ENCODE measurements at regions not wholly inside any gene's neighbourhood (a gene's known extent, or its start where the extent isn't known, plus 50 kb on each side); places are given as distances from the start of the nearest gene placed in this dataset.

DNA sequence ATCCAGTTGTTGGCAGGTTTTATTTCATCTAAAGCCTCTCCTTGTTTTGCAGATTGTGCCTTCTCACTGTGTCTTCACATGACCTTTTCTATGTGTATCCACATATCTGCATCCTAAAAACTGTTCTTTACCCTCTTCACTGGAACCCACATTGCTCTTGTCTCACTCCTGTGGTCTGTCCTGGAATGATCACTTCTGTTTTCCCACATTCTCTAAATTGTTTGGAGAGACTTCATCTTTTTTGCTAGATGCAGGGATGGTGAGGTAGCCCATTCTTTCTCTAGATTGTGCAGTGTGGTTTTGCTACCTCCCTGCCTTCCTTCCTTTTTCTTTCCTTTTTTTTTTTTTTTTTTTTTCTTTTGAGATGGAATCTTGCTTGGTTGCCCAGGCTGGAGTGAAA, 608.6 kb upstream of the MIR17HG start:
- Histone ChIP-seq H3K36me3 (ENCODE audit: insufficient read depth, low read length) (no peaks in the 10 kb centered on the region), H3K4me1 (ENCODE audit: insufficient read depth, low read length) (no peaks in the 10 kb centered on the region)

DNA sequence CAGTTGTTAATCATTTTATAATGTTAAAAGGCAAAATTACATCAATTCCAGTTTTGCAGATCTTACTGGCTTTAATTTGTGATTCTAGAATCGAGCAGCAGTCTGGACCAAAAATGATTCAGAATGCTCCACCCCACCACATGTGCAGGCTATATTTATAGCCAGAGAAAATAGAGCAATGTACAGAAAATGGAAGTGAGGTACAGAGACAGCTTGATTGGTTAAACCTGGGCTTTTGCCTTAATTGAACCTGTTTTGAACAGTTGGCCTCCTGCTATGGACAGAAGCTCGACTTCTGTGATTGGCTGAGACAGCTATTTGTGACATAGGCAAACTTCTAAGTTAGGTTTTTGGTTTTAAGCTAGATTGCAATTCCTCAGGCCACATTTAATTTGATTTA, 607.4 kb upstream of the MIR17HG start:
- H3K9me3 ChIP-seq (ENCODE audit: control insufficient read depth, insufficient read depth, low read length), result no peaks in the 10 kb centered on the region
- no peaks in the 10 kb centered on the region for H3K36me3 ChIP-seq (ENCODE audit: insufficient read depth, low read length)
- no peaks in the 10 kb centered on the region for H3K4me1 ChIP-seq (ENCODE audit: insufficient read depth, low read length)
- H3K9ac ChIP-seq (ENCODE audit: low read depth, low read length), result no peak overlapping the region

More for the DNA sequence above, 608.6 kb upstream of the MIR17HG start:
- Histone ChIP-seq H3K9ac (ENCODE audit: low read depth, low read length) (no peak overlapping the region), H3K9me3 (ENCODE audit: control insufficient read depth, insufficient read depth, low read length) (no peaks in the 10 kb centered on the region)

DNA sequence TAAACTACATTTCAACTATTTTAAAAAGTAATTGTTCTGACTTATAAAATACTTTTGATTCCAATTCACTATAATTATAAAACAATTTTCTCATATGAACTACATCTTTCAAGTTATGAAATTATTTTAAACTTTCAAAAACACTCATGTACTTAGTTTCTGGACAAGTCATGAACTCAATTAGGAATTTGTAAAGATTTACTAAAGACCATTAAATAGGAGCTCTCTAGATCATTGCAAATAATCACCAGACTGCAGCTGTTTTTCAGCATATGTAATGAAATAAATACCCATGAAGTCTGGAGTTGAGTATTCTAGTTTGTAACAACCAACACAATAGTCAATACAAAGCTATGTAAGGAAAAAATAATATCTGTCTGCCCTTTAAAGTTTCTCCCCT, 605.1 kb upstream of the MIR17HG start:
- H3K9me3 ChIP-seq (ENCODE audit: control insufficient read depth, insufficient read depth, low read length), result no peaks in the 10 kb centered on the region
- no peak overlapping the region for H3K9ac ChIP-seq (ENCODE audit: low read depth, low read length)
- H3K4me1 ChIP-seq (ENCODE audit: insufficient read depth, low read length), result peaks cover 5% of the 10 kb centered on the region

DNA sequence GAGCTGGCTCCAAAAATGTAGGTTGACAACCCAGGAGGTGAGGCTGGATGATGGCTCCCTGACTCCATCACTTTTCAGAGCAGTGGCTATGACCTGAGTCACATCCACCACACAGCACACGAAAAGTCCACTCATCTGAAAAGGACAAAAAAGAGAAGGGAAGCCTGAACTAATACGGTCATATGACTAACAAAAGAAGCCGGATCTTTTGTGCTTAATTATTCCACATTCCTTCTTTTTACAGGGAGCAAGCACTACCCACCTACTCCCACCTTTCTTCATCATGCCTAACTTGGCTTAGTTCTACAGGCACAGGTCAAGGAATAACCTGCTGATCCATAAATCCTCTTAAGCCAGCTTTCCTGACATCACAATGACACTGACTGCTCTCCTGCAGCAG, 601.3 kb upstream of the MIR17HG start:
- no peaks in the 10 kb centered on the region for H3K9me3 ChIP-seq (ENCODE audit: control insufficient read depth, insufficient read depth, low read length)
- peaks cover 5% of the 10 kb centered on the region for H3K4me1 ChIP-seq (ENCODE audit: insufficient read depth, low read length)
- H3K9ac ChIP-seq (ENCODE audit: low read depth, low read length), result no peak overlapping the region
- H3K36me3 ChIP-seq (ENCODE audit: insufficient read depth, low read length), result no peaks in the 10 kb centered on the region

More for the DNA sequence above, 605.1 kb upstream of the MIR17HG start:
- no peaks in the 10 kb centered on the region for H3K36me3 ChIP-seq (ENCODE audit: insufficient read depth, low read length)

DNA sequence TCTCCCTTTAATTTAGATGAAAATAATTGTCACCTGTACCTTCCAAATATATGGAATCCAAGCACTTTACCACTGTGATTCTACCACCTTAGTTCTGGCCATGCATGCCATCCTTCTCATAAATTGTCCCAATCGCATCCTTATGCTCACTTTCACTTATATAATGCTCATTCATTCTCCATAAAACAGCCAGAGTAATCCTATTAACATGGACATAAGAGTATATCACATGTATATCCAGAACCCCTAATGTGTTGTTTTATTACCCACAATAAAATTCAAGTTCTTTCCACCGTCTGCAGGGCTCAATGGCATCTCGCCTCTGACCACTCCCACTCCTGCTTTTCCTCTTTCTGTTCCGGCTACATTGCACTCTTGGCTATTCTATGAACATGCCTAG, 597.5 kb upstream of the MIR17HG start:
- H3K36me3 ChIP-seq (ENCODE audit: insufficient read depth, low read length), result no peaks in the 10 kb centered on the region
- peaks cover 5% of the 10 kb centered on the region for H3K4me1 ChIP-seq (ENCODE audit: insufficient read depth, low read length)
- no peak overlapping the region for H3K9ac ChIP-seq (ENCODE audit: low read depth, low read length)
- no peaks in the 10 kb centered on the region for H3K9me3 ChIP-seq (ENCODE audit: control insufficient read depth, insufficient read depth, low read length)

DNA sequence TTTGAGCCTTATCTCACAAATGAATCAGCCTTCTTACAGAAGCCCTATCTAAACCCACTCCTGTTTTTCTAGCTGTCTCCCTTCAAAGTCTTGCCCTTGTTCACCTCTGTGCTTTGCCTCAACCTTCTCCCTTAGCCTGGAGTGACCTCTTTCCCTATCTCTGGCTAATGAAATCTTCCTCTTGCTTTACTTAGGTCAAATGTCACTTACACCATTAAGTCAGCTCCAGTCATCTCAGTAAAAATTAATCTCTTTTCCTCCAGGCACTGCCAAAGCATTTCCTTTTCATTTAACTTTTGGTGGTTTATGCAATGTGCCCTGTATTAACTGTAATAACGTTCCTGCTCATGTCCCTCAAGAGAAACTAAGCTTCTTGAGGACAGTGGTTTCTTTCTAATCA, 596.5 kb upstream of the MIR17HG start:
- Histone ChIP-seq H3K9ac (ENCODE audit: low read depth, low read length) (no peak overlapping the region), H3K4me1 (ENCODE audit: insufficient read depth, low read length) (peaks cover 5% of the 10 kb centered on the region), H3K9me3 (ENCODE audit: control insufficient read depth, insufficient read depth, low read length) (no peaks in the 10 kb centered on the region), H3K36me3 (ENCODE audit: insufficient read depth, low read length) (no peaks in the 10 kb centered on the region)

DNA sequence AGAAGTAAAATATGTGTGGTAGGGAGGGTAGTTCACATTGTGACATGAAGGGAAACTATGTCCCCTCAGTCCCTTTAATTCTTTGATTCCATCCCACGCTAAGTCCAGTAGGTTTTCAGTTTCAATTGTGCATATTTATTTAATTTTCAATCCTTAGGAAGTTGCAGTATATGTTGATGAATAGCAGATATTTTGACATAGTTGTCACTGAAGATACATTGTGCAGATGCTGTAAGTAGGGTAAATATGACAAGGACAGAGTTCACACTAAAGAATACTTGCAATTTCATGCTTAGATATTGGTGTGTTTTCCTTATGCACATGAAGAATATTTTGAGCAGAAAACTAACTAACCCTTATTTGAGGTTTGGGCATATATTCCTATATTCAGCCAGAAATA, 595.4 kb upstream of the MIR17HG start:
- H3K9me3 ChIP-seq (ENCODE audit: control insufficient read depth, insufficient read depth, low read length), result no peaks in the 10 kb centered on the region
- H3K36me3 ChIP-seq (ENCODE audit: insufficient read depth, low read length), result no peaks in the 10 kb centered on the region
- no peak overlapping the region for H3K9ac ChIP-seq (ENCODE audit: low read depth, low read length)
- H3K4me1 ChIP-seq (ENCODE audit: insufficient read depth, low read length), result no peaks in the 10 kb centered on the region; the same call in 1 of the 2 replicates

DNA sequence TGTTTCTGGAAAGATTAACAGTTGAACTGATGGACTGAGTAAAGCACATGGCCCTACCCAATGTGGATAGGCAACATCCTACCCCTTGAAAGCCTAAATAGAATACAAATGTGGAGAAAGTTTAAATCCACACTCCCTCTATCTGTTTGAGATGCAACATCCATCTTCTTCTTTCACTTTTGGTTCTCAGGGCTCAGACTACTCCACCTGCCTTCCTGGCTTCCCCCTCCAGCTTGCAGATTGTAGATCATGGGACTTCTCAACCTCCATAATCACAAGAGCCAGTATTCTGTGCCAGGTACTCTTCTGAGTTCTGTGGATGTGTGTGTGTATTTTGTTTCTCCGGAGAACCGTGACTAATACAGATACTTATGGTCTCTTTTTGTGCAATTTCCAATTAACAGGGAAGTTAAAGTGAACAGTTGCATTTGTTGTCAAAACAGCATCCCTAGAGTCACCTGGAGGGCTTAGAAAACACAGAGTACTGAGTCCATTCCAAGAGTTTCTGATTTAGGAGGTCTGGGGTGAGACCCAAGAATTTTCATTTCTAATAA, 590.3 kb upstream of the MIR17HG start:
- Histone ChIP-seq H3K36me3 (ENCODE audit: insufficient read depth, low read length) (no peaks in the 10 kb centered on the region), H3K9me3 (ENCODE audit: control insufficient read depth, insufficient read depth, low read length) (no peaks in the 10 kb centered on the region), H3K4me1 (ENCODE audit: insufficient read depth, low read length) (no peaks in the 10 kb centered on the region), H3K9ac (ENCODE audit: low read depth, low read length) (no peak overlapping the region)

DNA sequence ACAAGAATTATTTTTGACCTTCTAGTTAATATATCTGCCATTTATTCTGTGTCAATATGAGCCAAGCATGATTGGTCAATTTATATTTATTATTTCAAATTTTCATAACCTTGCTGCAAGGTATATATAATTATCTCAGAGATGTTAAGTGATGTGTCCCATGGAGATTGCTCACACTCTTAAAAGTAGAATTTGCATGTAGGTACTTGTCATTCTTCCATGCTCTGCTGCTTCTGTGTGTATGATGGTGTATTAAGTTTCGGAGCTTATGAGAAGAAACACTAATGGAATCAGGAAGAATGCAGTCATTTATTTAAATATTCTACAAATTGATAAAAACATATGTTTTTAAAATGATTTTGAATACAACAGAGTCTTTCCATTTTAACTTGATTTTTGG, 586.8 kb upstream of the MIR17HG start:
- no peaks in the 10 kb centered on the region for H3K36me3 ChIP-seq (ENCODE audit: insufficient read depth, low read length)
- no peaks in the 10 kb centered on the region for H3K4me1 ChIP-seq (ENCODE audit: insufficient read depth, low read length)
- H3K9ac ChIP-seq (ENCODE audit: low read depth, low read length), result no peak overlapping the region
- no peaks in the 10 kb centered on the region for H3K9me3 ChIP-seq (ENCODE audit: control insufficient read depth, insufficient read depth, low read length)

DNA sequence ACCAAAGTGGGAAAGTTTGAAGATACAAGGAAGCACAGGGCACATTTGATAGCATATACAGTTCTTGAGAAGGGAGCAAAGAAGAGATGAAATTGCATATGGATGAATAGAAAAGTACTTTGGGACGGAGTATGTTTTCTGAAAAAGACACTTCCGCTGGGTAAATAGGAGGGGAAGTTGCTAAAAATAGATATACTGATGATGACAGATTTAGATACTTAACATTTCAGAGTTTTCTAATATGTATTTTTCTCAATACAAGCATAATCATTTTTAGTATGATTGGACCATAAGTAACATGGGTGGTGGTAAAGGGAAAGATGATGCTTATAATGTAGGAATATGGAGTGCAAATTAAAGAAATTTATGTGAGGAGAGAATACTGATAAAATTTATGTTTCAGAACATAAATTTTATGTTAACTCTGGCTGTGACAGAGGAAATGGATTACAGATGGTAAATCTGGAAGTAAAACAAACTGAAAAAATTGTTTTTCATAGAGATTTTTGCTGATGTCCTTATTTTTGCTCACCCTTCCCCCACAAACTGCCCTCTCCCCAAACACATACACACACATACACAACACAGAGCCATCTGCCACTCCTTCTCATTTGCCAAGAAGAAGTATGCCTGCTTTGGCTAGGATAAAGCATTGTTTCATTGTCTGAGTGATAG, 583.9 kb upstream of the MIR17HG start:
- no peaks in the 10 kb centered on the region for H3K4me1 ChIP-seq (ENCODE audit: insufficient read depth, low read length)
- no peak overlapping the region for H3K9ac ChIP-seq (ENCODE audit: low read depth, low read length)
- H3K36me3 ChIP-seq (ENCODE audit: insufficient read depth, low read length), result no peaks in the 10 kb centered on the region
- no peaks in the 10 kb centered on the region for H3K9me3 ChIP-seq (ENCODE audit: control insufficient read depth, insufficient read depth, low read length)

DNA sequence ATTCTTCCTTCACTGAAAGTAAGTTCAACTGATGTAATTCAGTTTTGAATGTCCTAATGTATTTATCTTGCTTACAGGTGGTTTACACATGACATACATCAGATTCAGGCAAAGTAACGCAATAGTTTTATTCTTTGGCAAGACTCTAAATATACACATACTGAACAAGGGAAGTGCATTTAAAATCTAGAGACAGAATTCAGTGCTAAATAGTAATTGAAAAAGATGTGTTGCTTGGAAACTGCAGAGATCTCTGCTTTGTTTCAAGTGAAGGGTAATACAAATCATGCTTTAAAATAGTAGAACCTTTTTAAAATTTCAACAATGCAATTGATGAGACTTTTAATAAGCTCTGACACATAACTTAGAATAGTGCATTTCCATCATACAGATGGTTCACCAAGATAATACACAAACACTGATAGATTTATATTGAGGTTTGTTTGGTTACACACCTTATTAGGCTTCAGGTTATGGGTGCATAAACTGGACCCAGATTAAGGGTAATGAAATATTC, 581.0 kb upstream of the MIR17HG start:
- H3K36me3 ChIP-seq (ENCODE audit: insufficient read depth, low read length), result no peaks in the 10 kb centered on the region
- no peaks in the 10 kb centered on the region; the same call in 1 of the 2 replicates for H3K4me1 ChIP-seq (ENCODE audit: insufficient read depth, low read length)
- no peak overlapping the region for H3K9ac ChIP-seq (ENCODE audit: low read depth, low read length)
- H3K9me3 ChIP-seq (ENCODE audit: control insufficient read depth, insufficient read depth, low read length), result no peaks in the 10 kb centered on the region

DNA sequence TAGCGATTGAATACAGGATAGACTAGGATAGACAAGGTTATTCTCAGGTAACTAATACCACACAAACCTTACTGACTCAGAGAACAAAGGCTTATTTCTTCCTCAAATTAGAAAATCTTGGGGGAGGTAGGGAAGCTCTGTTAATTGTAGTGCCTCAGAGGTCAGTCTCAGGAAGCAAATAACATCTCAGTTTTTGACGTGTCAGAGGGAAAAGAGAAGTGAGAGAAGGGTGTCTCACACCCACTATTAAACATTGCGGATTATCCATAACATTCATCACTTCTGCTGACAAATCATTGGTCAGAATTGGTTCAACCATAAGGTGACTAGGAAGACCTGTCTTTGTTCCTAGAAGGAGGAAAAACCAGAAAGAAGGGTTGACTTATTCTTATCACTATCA, 579.4 kb upstream of the MIR17HG start:
- H3K9me3 ChIP-seq (ENCODE audit: control insufficient read depth, insufficient read depth, low read length), result no peaks in the 10 kb centered on the region
- H3K36me3 ChIP-seq (ENCODE audit: insufficient read depth, low read length), result no peaks in the 10 kb centered on the region
- no peaks in the 10 kb centered on the region; the same call in 1 of the 2 replicates for H3K4me1 ChIP-seq (ENCODE audit: insufficient read depth, low read length)
- no peak overlapping the region for H3K9ac ChIP-seq (ENCODE audit: low read depth, low read length)

DNA sequence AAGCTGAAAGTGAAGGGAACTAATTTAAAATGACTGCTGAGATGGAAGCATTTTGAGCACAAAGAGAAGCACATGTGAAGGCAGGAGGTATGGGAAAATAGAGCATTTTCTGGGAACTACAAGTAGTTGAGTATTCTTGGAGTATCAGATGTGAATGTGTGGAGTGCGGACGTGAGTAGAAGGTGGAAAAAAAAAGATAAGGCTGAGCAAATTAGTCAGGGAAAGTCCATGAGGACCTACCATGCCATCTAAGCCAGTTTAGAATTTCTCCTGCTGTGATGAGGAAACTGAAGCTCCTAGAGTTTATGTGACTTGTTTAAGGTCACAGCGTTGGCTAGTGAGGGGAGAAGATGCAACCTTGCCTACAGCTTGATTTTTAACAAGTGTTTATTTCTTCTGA, 578.1 kb upstream of the MIR17HG start:
- Histone ChIP-seq H3K9ac (ENCODE audit: low read depth, low read length) (no peak overlapping the region), H3K36me3 (ENCODE audit: insufficient read depth, low read length) (no peaks in the 10 kb centered on the region), H3K4me1 (ENCODE audit: insufficient read depth, low read length) (peaks cover 3% of the 10 kb centered on the region), H3K9me3 (ENCODE audit: control insufficient read depth, insufficient read depth, low read length) (no peaks in the 10 kb centered on the region)

DNA sequence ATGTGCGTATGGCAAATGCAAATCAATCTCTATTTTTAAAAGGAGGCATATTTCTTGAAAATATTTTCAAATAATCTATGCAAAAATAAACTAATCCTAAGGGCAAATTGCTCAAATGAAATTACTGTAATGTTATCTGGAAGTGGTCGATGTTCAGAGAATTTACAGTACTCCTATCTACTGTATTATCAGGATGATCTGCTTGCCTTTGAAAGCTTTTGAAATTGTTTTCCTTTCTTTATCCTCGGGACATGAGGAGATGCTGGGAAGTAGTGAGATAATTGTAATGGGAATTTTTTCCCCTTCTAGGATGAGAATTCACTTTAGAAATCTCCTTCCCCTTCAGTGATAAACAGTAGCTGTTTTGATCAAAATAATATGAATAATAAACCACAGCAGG, 577.2 kb upstream of the MIR17HG start:
- Histone ChIP-seq H3K9ac (ENCODE audit: low read depth, low read length) (no peak overlapping the region), H3K9me3 (ENCODE audit: control insufficient read depth, insufficient read depth, low read length) (no peaks in the 10 kb centered on the region), H3K36me3 (ENCODE audit: insufficient read depth, low read length) (no peaks in the 10 kb centered on the region), H3K4me1 (ENCODE audit: insufficient read depth, low read length) (peaks cover 3% of the 10 kb centered on the region)

DNA sequence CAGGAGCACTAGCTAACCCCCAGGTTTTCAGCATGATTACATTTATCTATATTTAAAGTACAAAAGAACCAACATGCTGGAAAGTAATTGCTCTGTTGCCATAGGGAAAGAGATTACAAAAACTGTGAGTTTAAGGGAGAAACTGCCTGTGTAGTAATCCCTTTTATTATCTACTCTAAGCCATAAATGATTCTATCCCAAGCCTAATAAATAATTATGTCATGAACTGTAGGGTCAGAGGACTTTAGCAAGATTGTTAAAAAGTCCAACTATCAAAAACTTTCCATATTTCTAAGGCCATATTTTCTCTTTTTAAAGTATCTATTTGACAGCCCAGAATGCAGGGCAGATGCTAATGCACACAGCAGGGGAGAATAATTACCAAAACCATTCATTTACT, 573.8 kb upstream of the MIR17HG start:
- Histone ChIP-seq H3K9me3 (ENCODE audit: control insufficient read depth, insufficient read depth, low read length) (no peaks in the 10 kb centered on the region), H3K4me1 (ENCODE audit: insufficient read depth, low read length) (peaks cover 3% of the 10 kb centered on the region), H3K36me3 (ENCODE audit: insufficient read depth, low read length) (no peaks in the 10 kb centered on the region), H3K9ac (ENCODE audit: low read depth, low read length) (no peak overlapping the region)

Measured in ES-I3 (cell line).